ENCODE measurements at regions not wholly inside any gene's neighbourhood (a gene's known extent, or its start where the extent isn't known, plus 50 kb on each side); places are given as distances from the start of the nearest gene placed in this dataset.
"Not testable (repeated sequence)": the region's sequence is repeated elsewhere in the genome, so short reads cannot be mapped to it uniquely, and the experiment has no call there.

DNA sequence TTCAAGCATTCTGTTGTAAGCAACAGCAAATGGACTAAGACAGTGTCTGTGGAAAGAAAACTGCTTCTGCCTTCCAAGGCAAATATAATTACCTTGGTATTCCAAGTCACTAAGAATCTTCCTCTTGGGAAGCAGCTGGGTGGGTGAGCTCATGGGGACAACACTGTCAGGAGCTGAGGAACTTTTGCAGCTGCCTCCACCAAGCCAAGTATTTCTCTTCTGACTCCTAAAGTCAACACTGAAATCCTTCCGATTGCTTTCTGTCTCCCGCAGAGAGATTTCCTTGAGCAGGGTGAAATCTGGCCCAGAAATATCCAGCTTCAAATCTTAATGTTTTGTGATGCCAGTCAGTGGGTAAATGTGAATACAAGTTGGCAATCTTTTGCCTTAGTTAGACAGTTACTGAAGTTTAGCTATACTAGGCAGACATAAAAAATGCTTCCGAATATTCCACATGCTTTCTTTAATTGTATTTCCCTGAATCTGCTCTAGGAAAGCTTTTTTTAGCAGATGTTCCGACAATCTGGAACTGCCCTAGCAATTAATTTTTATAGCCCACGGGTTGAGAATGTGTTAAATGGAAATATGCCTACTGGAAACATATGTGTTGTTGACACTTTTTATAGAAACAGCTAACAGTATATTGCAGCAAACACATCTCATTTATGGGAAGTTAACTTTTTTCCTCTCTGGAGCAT is 369.9 kb upstream of the DAB2 start:
- no peak for FAIRE-seq

DNA sequence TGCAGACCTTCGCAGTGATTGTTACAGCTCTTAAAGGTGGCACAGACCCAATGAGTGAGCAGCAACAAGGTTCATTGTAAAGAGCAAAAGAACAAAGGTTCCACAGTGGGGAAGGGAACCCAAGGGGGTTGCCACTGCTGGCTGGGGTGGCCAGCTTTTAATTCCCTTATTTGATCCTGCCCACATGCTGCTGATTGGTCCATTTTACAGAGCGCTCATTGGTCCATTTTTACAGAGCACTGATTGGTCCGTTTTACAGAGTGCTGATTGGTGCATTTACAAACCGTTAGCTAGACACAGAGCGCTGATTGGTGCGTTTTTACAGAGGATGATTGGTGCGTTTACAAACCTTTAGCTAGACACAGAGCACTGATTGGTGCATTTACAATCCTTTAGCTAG is 360.6 kb upstream of the DAB2 start:
- FAIRE-seq: no peak

DNA sequence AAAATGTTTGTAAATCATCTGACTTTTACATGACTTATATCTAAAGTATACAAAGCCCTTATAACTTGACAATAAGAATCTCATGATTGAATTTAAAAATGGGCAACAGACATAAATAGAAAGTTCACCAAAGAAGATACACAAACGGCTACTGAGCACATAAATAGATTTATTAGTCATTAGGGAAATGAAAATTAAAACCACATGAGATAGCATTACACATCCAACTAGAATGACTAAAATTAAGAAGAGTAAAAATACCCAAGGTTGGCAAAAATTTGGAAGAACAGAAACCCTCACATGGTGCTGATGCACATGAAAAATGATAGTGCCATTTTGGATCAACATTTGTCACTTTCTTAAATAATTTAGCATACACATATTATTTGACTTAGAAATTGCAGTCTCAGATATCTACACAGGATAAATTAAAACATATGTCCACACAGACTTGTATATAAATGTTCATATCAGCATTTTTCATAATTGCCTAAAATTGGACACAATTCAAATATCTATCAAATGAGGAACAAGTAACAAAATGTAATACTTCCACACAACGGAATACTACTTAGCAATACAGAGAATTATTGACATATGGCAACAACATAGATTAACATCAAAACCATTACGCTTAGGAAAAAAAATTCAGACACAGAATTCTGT is 359.1 kb upstream of the DAB2 start:
- FAIRE-seq: no peak

DNA sequence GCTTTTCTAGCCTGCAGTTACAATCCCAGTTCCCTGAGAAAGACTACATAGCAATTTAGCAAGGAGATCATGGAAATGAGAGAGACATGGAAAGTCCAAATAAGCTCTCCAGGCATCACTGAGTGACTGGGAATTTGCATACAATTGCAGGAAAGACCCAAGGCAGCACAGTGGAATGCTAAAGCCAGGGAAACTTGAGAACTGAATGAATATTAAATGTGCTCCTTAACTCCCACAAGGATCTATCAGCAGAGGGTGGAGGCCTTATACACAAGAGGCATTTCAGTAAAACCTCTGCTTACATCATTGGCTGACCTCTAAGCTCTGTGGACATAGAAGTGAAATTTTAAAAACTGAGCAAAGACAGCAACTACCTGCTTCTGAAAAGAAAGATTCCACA is 355.6 kb upstream of the DAB2 start:
- no peak for FAIRE-seq

- no peak for FAIRE-seq
Observed at GRCh38 chr5:39779831-39780230, 355.1 kb upstream of the DAB2 start.

DNA sequence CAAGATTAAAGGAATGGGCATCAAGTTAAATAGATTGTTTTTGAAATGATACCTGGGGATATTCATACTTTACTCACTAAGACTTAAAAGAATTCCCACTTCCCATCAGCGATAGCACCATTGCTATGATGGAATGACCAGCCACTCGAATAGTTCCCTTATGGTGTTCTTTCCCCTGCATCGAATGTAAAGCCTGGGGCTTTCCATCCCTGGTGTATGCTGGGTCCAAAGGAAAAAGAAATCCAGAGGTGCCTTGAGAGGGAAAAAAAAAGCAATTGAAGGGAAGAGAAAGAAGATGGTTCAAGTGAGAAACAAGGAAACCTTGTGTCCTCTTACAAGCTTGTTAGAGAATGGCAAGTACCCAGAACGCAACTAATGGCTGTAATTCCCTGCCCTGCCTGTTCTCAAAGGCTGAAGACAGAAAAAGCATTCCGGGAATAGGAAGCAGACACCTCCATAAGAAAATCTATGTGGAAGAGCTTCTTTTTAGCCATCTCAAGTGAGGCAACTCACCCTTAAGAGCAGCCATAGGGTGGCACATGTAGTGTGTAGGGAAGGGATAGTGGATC is 351.1 kb upstream of the DAB2 start:
- no peak for FAIRE-seq

DNA sequence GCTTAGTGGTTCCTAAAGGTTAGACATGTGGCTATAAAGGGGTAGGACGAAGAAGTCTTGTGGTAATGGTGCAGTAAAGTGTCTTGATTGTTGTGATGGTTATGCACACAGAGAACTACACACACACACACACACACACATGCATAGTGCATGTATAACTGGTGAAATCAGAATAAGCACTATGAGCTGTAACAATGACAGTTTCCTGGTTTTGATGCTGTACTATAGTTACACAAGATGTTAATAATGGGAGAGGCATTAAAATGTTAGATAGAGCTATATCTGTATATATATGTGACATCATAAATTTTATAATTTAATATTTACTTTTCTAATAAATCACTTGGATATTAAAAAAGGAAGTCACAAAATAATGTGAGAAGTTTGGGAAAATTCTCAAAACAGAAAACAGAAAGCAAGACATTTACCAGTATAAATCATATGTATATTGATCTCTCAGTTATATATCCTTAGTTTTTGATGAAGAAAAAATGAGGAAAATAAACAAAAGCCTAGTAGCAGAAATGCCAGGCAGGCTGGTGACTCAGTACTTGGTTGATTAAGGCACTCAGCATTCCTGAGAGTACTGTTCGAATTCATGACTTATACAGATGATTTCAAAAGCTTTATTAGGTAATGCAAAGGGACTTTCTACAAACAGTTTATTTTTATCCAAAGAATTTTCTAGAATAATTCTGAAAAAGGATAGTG is 350.5 kb upstream of the DAB2 start:
- FAIRE-seq: no peak

GRCh38 chr5:39774605-39775004 is 349.8 kb upstream of the DAB2 start:
- no peak for FAIRE-seq

- FAIRE-seq: no peak
Observed at GRCh38 chr5:39772307-39772706, 347.5 kb upstream of the DAB2 start.

DNA sequence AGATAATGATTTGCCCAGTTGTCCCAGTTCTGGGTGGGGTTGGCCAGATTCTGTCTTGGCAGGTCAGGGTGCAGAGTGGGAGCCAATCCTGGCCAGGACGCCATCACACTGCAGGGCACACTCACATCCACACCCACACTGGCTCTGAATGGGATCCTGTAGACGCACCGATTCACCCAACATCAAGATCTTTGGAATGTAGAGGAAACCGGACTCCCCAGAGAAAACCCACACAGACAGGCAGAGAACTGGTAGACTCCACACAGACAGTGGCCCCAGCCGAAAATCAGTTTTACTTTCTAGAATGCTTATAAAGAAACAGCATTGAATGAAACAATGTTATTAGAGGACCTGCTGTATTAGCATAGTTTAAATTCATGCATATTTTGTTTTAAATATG is 343.1 kb upstream of the DAB2 start:
- no peak for FAIRE-seq

GRCh38 chr5:39765366-39765765 is 340.6 kb upstream of the DAB2 start:
- no peak for FAIRE-seq

GRCh38 chr5:39762761-39763160 is 338.0 kb upstream of the DAB2 start:
- no peak for FAIRE-seq

DNA sequence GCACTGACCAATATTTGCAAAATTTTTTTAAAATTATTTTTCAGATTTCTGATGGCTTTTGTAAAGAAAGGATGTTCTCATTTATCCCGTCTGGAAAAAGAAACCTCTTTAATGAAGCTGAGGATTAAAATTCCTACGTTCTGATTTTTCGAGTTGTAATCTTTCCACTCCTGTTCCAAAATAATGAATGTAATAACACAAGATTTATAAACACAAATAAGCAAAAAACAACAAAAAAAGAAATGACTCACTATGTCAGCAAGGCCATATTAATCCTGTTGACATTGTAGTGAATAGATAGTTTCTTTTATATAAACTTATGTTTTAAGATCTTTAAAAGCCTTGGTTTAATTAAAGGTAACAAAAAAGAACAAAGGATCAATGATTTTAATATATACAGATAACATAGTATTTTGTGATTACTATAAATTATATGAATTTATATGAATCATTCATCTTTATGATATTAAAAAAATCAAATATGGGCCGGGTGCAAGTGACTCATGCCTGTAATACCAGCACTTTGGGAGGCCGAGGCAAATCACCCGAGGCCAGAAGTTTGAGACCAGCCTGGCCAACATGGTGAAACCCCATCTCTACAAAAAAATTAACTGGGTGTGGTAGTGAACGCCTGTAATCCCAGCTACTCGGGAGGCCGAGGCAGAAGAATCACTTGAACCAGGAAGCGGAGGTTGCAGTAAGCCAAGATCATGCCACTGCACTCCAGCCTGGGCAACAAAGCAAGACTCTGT is 336.6 kb upstream of the DAB2 start:
- no peak for FAIRE-seq

DNA sequence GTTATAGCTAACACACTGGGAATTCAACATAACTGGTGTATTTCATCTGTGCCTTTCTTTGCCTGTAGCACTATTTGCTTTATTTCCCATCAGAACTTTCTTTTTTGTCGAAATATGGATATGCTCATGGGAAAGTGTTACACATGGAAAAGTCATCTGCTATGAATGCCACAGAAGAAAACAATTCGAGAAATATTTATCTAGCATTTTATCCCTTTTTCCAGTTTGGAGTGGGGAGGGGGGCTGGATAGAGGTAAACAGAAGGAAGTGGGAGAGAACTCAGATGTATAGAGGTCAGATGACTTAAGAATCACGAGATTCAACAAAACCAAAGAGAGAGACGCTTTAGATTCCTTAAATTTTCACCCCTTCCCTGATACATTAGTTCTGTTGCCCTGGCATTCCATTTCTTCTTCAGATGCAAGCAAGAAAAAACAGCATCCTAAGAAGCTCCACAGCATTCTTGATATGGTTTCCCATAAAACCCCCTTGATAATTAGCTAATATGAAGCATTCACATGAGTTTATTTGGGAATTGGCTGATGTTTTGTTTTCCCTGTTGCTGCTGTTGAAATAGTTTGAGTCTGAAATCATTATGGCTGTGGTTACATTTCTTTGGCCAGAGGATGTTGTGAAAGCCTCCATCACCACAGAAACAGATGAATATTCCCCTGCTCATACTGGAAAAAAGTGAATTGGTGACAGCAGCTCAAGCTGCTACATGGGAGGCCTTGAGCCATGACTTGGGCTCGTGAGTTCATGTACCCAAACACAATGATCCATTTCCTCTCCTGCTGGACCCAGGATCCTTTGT is 335.8 kb upstream of the DAB2 start:
- FAIRE-seq: no peak

DNA sequence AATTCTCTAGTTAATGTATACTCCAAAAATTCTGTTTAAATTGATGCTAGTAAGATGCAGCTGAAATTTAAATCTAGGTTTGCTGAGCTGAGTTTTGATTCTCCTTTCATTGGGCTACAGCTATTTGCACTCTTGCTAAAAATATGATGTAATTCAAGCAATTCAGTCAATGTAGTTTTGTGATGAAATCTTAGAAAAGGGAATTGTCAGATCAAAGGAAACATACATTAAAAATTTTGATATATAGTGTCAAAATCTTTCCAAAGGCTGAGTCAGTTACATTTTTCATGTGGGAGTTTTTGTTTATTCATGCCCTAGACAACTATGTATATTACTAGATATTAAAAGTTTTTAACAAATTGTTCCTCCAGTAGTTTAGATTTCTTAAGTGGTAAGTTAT is 334.9 kb upstream of the DAB2 start:
- no peak for FAIRE-seq

- no peak for FAIRE-seq
Observed at GRCh38 chr5:39758426-39758825, 333.6 kb upstream of the DAB2 start.

DNA sequence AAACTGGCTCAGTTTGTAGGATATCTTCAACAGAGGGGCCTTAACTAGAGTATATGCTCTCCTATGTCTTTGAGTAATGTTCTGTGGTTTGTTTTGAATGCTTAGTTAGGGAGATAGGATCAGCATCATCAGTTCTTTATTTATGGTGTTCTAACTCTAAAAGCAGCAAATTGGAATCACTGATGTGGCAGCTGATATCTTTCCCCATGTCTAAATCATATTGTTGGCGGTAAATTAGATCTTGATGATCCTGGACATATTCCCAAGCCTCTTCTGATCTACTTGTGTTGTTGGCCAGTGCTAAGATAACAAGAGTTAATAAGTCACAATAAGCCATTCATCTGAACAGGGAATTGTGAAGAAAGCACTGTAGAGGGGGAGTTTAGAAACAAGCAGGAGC is 332.4 kb upstream of the DAB2 start:
- FAIRE-seq: no peak

GRCh38 chr5:39755986-39756385 is 331.2 kb upstream of the DAB2 start:
- FAIRE-seq: no peak

GRCh38 chr5:39755452-39755851 is 330.7 kb upstream of the DAB2 start:
- no peak for FAIRE-seq

DNA sequence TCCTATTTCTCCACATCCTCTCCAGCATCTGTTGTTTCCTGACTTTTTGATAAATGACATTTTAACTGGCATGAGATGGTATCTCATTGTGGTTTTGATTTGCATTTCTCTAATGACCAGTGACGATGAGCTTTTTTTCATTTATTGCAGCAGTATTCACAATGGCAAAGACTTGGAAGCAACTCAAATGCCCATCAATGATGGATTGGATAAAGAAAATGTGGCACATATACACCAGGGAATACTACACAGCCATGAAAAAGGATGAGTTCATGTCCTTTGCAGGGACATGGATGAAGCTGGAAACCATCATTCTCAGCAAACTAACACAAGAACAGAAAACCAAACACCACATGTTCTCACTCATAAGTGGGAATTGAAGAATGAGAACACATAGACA is 329.0 kb upstream of the DAB2 start:
- not testable (repeated sequence) for FAIRE-seq

DNA sequence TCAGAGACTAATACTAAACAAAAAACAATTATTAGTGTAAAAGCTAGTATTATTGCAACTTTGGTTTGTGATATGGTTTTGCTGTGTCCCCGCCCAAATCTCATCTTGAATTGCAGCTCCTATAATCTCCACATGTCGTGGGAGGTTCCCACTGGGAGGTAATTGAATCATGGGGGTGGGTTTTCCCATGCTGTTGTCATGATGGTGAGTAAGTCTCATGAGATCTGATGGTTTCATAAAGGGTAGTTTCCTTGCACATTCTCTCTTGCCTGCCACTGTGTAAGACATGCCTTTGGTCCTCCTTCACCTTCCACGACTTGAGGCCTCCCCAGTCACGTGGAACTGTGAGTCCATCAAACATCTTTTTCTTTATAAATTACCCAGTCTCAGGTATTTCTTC is 325.9 kb upstream of the DAB2 start:
- FAIRE-seq: no peak

- FAIRE-seq: no peak
Observed at GRCh38 chr5:39742916-39743315, 318.1 kb upstream of the DAB2 start.
